Spleen (tissue), 11 donors: ENCODE measurements at regions not wholly inside any gene's neighbourhood (a gene's known extent, or its start where the extent isn't known, plus 50 kb on each side); places are given as distances from the start of the nearest gene placed in this dataset.

Experiments
- DNase-seq: peaks from one replicate; pipeline ENCODE4 v3.0.0-alpha.2; 2020
- H3K27ac ChIP-seq, 8 donors: fragments of 200-600 bp; sonication (generic) in 7 of 8; 1 replicate in 4 of 8; 2 replicates in 4 of 8; pipeline versions ENCODE4 v1.5.0 to v1.8.0; 2016 to 2021; ENCODE audit warnings: inconsistent platforms in 4 of 8, mild to moderate bottlenecking in 4 of 8, moderate library complexity in 1 of 8
- H3K27me3 ChIP-seq, 7 donors: fragments of 200-600 bp; sonication (generic) in 6 of 7; replicated peaks in 1 of 7; 1 replicate in 4 of 7; 2 replicates in 3 of 7; pipeline versions ENCODE4 v1.5.0 to v1.8.0; 2016 to 2021; ENCODE audit warnings: inconsistent platforms in 3 of 7, mild to moderate bottlenecking in 1 of 7
- H3K36me3 ChIP-seq, 6 donors: fragments of 200-600 bp; sonication (generic) in 5 of 6; 1 replicate in 4 of 6; 2 replicates in 2 of 6; pipeline versions ENCODE4 v1.5.0 to v1.8.0; 2016 to 2021; ENCODE audit warnings: inconsistent platforms in 2 of 6
- H3K4me1 ChIP-seq, 6 donors: fragments of 200-600 bp; sonication (generic) in 5 of 6; 1 replicate in 3 of 6; 2 replicates in 3 of 6; pipeline versions ENCODE4 v1.5.0 to v1.8.0; 2016 to 2021; ENCODE audit warnings: inconsistent platforms in 3 of 6
- H3K4me3 ChIP-seq, 8 donors: fragments of 200-600 bp; sonication (generic) in 7 of 8; 1 replicate in 4 of 8; 2 replicates in 4 of 8; pipeline versions ENCODE4 v1.5.0 to v1.8.0; 2016 to 2021; ENCODE audit warnings: inconsistent platforms in 4 of 8, mild to moderate bottlenecking in 4 of 8, moderate library complexity in 2 of 8
- H3K9me3 ChIP-seq, 8 donors: fragments of 200-600 bp; sonication (generic) in 7 of 8; 1 replicate in 4 of 8; 2 replicates in 4 of 8; pipeline versions ENCODE4 v1.5.0 to v1.8.0; 2016 to 2021; ENCODE audit warnings: inconsistent platforms in 4 of 8
- CTCF ChIP-seq, 11 experiments: fragments of 200-600 bp in 7 of 11; fragments of 450-650 bp in 4 of 11; sonication (generic) in 4 of 11; IDR thresholded peaks in 8 of 11; conservative IDR thresholded peaks in 3 of 11; 1 replicate in 7 of 11; 2 replicates in 4 of 11; pipeline versions ENCODE4 v1.4.0 to v1.8.0; 2016 to 2021; ENCODE audit warnings: antibody characterized with exemption in 11 of 11, inconsistent platforms in 4 of 11, mild to moderate bottlenecking in 1 of 11
- POLR2A ChIP-seq, 3 donors: fragments of 450-650 bp; IDR thresholded peaks; one replicate each; pipeline ENCODE4 v1.5.1; 2017; ENCODE audit warnings: antibody characterized with exemption in 3 of 3, mild to moderate bottlenecking in 1 of 3
- POLR2AphosphoS5 ChIP-seq, 3 donors: sonication (generic); formaldehyde crosslinking; IDR thresholded peaks; one replicate each; pipeline ENCODE4 v1.5.1; 2017; ENCODE audit warnings: antibody characterized with exemption in 3 of 3
- WGBS, 5 donors: extraction: QIAGEN DNeasy Blood & Tissue Kit in 3 of 5; methylation state at CpG; one replicate each; pipeline versions ENCODE4 v1.1.5 to v1.1.7; 2013 to 2018; 5-methylcytosine and 5-hydroxymethylcytosine counted together
- intact Hi-C: fragments of 100-400 bp; cut with DNase I; formaldehyde crosslinking; loops from one replicate; pipeline ENCODE4 v1.15.0; 2023; ENCODE audit warnings: low total_unique reads
- donor health status: healthy with polysubstance abuse.
- donor health status: DM: no; HTN: no; CAD: no; lungs with moderate emphysema.
- donor health status: DM: no; HTN: no; CAD: no.
- donor health status: Bipolar disorder and iron deficiency.
- donor health status: healthy.
- donor health status: DM: no; HTN: no; CAD: no.
- donor health status: DM: yes; HTN: yes; CAD: no.

DNA sequence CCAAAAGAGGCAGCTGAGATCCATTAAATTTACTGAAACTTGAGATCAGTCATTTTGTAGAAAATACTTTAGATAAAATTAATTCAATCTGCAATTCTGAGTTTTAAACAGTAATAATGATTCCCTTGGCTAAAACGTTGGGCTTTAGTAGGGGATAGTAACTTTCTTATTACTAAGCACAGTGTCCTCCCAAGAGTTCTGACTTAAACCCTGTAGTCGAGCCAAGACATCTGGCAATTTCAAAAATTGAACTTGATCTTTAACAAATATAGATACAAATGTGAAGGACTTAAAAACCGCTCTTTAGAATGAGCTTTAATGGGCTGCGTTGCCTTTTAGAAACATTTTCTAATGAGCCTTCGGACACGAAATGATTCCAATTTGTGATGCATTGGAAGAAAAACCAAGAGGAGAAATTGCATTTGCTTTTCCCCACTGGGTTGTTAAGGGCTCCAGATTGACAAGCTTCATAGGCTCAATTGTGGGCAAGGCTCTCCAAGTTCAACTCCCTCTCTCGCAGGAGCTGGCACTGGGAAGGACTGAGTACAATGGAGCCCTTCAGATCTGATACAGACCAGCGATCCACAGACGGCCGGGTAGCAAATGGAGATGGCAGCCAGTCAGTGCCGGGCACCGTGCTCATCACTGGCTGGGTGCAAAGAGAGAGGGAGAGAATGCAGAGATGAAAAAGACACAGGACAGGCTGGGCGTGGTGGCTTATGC lies 921.3 kb upstream of the AUTS2 start:
- Histone ChIP-seq H3K4me3 (no peak overlapping the region), H3K36me3 (no peaks in the 10 kb centered on the region), H3K27ac (no peak overlapping the region), H3K4me1 (no peaks in the 10 kb centered on the region), H3K27me3 (no peaks in the 10 kb centered on the region), H3K9me3 (peaks cover 0 to 37% (median 11%) of the 10 kb centered on the region in 8 donors)
- TF ChIP-seq POLR2AphosphoS5 (IDR thresholded peaks at IDR 0.05) (no peak), CTCF (IDR thresholded peaks at IDR 0.05 in 8 of 11, conservative IDR thresholded peaks at IDR 0.05 in 3 of 11) (no peak)
- WGBS, 5 donors: 80 to 86% (median 83%) methylated on average over 13 of the region's 13 CpGs
- DNase-seq: no peak
- intact Hi-C loops: no loop called here

GRCh38 chr7:68678196-68678595 lies 920.1 kb upstream of the AUTS2 start:
- Histone ChIP-seq H3K27ac (no peak overlapping the region), H3K27me3 (peaks cover 0 to 8% (median 0%) of the 10 kb centered on the region in 7 donors), H3K4me1 (no peaks in the 10 kb centered on the region), H3K9me3 (peaks cover 0 to 26% (median 11%) of the 10 kb centered on the region in 8 donors), H3K4me3 (no peak overlapping the region), H3K36me3 (no peaks in the 10 kb centered on the region)
- TF ChIP-seq POLR2A (IDR thresholded peaks at IDR 0.05): no peak
- no peak for TF ChIP-seq POLR2AphosphoS5 (IDR thresholded peaks at IDR 0.05)
- TF ChIP-seq CTCF (IDR thresholded peaks at IDR 0.05 in 8 of 11, conservative IDR thresholded peaks at IDR 0.05 in 3 of 11): no peak
- DNase-seq: no peak
- 62 to 77% (median 67%) methylated on average over 4 of the region's 4 CpGs for WGBS, 5 donors
- intact Hi-C loops: no loop called here

- 73 to 81% (median 78%) methylated on average over 6 to 7 of the region's 7 CpGs for WGBS, 5 donors
- H3K4me3 ChIP-seq: no peak overlapping the region
- peaks cover 0 to 8% (median 0%) of the 10 kb centered on the region in 7 donors for H3K27me3 ChIP-seq
- intact Hi-C loops: no loop called here
- no peaks in the 10 kb centered on the region for H3K4me1 ChIP-seq
- H3K9me3 ChIP-seq: peaks cover 0 to 14% (median 6%) of the 10 kb centered on the region in 8 donors
- H3K27ac ChIP-seq: no peak overlapping the region
- DNase-seq: no peak
- TF ChIP-seq POLR2AphosphoS5 (IDR thresholded peaks at IDR 0.05) (no peak), POLR2A (IDR thresholded peaks at IDR 0.05) (no peak), CTCF (IDR thresholded peaks at IDR 0.05 in 8 of 11, conservative IDR thresholded peaks at IDR 0.05 in 3 of 11) (no peak)
- H3K36me3 ChIP-seq: no peaks in the 10 kb centered on the region
Observed at GRCh38 chr7:68679459-68680234, 918.6 kb upstream of the AUTS2 start.

DNA sequence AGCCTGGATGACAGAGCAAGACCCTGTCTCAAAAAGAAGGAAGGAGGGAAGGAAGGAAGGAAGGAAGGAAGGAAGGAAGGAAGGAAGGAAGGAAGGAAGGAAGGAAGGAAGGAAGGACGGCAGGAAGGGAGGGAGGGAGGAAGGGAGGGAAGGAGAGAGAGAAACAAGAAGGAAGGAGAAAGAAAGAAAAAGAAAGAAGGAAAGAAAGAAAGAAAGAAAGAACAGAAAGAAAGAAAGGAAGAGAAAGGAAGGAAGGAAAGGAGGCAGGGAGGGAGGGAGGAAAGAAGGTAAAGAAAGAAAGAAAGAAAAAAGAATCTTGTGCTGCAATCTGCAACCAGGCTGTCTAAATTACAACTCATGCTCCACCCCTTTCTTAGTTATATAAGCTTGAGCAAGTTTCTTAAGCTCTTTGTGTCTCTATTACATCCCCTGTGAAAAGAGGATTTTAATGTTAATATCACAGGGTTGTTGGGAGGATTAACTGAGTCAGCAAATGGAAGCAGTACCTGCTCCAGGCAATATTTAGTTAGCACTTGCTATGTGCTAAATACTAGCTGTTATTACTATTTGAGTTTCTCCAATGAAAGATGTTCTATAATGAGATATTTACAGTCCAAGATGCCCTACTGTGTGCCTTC lies 917.9 kb upstream of the AUTS2 start:
- no peak overlapping the region for H3K27ac ChIP-seq
- no peak overlapping the region for H3K4me3 ChIP-seq
- intact Hi-C loops: no loop called here
- no peaks in the 10 kb centered on the region for H3K36me3 ChIP-seq
- no peaks in the 10 kb centered on the region for H3K4me1 ChIP-seq
- DNase-seq: no peak
- peaks cover 0 to 8% (median 0%) of the 10 kb centered on the region in 7 donors for H3K27me3 ChIP-seq
- no peak for TF ChIP-seq POLR2A (IDR thresholded peaks at IDR 0.05)
- TF ChIP-seq POLR2AphosphoS5 (IDR thresholded peaks at IDR 0.05): no peak
- no peak for TF ChIP-seq CTCF (IDR thresholded peaks at IDR 0.05 in 8 of 11, conservative IDR thresholded peaks at IDR 0.05 in 3 of 11)
- 31 to 67% (median 56%) methylated on average over 1 of the region's 1 CpG for WGBS, 5 donors
- peaks cover 0 to 10% (median 4%) of the 10 kb centered on the region in 8 donors for H3K9me3 ChIP-seq
